Peyer's patch (tissue), 4 donors: ENCODE measurements at regions not wholly inside any gene's neighbourhood (a gene's known extent, or its start where the extent isn't known, plus 50 kb on each side); places are given as distances from the start of the nearest gene placed in this dataset.

Source experiments
- CTCF ChIP-seq, 6 experiments: fragments of 450-650 bp in 4 of 6; fragments of 200-600 bp in 2 of 6; sonication (generic) in 1 of 6; IDR thresholded peaks; one replicate each; pipeline ENCODE4 v1.5.1; 2017 to 2019; ENCODE audit warnings: antibody characterized with exemption in 6 of 6, mild to moderate bottlenecking in 3 of 6, moderate library complexity in 1 of 6
- POLR2A ChIP-seq, 2 donors: fragments of 450-650 bp; IDR thresholded peaks; one replicate each; pipeline ENCODE4 v1.5.1; 2017; ENCODE audit warnings: antibody characterized with exemption in 2 of 2, mild to moderate bottlenecking in 2 of 2, moderate library complexity in 2 of 2

DNA sequence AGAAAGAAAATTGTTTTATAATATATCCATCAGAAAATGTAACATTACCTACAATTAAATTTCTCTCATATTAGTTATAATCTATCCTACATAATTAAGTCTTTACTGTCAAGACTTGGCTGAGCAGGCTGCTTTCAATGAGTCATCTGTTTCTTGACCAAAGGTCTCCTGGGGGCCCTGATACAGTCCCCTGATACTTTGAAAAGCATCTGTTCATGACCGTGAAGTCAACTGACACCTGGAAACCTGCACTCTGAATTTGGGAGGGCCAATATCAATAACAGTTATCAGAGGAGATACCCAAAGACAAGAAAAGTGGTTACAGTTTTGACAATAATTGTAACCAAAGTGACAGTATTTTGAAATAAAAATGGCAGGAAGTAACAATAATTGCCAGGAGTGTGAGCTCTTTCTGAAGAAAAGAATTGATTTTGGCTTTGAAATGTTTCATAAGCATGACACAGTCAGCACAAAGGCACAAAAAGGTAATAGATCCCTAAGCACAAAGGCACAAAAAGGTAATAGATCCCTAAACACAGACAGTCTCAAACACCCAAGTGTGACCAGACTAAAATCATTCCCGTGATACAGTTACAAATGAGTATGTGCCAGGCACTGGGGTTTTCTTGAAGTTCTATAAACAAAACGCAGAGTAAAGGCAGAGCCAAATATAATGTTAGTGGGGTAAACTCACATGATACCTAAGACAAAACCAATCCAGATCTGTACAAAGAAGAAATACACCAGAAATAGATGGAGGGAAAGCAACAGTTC is 260.7 kb downstream of the PLOD2 start:
- TF ChIP-seq CTCF (IDR thresholded peaks at IDR 0.05) (no peak), POLR2A (IDR thresholded peaks at IDR 0.05) (no peak)
